ENCODE measurements at regions not wholly inside any gene's neighbourhood (a gene's known extent, or its start where the extent isn't known, plus 50 kb on each side); places are given as distances from the start of the nearest gene placed in this dataset.

DNA sequence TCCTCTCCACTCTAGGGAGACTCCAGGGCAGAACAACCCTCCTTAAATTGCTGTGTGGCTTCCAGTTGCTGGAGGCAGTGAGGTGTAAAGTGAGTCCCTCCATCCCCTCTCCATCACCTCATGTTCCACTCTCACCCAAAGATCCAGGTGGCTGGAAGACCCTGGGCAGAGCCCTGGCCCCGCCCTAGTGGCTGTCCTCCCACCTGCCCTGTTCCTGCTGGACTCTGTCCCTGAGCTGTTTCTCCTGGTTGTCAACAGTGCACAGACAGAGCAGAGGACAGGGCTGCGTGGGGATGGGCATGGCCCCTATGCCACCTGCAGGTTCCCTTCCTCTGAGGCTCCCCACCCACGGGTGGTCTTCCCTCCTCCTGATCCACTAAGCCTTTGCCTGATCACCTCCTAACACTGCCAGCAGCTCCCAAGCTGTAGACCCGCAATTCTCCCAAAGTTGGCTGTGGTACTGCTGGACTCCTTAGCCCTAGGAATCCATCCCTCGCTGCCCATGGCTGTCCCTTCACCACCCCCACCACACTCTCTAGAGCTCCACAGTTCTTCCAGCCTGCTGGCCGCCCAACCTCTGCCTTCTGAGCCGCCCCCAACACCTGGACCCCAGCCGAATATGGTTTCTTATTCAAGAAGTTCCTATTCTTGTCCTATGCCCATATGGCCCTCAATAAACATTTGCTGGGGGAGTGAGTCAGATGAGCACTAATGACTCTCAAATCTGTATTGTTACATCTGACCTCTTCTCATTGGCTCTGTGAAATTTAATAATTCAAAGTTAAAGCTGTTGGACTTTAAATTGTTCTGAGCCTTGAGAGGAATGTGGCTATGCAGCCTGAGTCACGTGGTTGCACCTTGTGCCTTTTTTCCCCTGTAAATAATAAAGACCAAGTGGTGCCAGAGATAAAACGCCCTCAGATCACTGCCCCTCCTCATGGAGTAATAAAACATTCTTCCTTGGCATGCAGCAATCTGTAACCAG lies 260.0 kb upstream of the HS6ST1 start:
- TF ChIP-seq, protein P1, sequence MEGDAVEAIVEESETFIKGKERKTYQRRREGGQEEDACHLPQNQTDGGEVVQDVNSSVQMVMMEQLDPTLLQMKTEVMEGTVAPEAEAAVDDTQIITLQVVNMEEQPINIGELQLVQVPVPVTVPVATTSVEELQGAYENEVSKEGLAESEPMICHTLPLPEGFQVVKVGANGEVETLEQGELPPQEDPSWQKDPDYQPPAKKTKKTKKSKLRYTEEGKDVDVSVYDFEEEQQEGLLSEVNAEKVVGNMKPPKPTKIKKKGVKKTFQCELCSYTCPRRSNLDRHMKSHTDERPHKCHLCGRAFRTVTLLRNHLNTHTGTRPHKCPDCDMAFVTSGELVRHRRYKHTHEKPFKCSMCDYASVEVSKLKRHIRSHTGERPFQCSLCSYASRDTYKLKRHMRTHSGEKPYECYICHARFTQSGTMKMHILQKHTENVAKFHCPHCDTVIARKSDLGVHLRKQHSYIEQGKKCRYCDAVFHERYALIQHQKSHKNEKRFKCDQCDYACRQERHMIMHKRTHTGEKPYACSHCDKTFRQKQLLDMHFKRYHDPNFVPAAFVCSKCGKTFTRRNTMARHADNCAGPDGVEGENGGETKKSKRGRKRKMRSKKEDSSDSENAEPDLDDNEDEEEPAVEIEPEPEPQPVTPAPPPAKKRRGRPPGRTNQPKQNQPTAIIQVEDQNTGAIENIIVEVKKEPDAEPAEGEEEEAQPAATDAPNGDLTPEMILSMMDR (conservative IDR thresholded peaks at IDR 0.05; ENCODE audit: low read depth, low read length): no peak
- H3K4me3 ChIP-seq (ENCODE audit: low read depth, low read length): no peak overlapping the region
- no peak for DNase-seq (ENCODE audit: low read depth)

DNA sequence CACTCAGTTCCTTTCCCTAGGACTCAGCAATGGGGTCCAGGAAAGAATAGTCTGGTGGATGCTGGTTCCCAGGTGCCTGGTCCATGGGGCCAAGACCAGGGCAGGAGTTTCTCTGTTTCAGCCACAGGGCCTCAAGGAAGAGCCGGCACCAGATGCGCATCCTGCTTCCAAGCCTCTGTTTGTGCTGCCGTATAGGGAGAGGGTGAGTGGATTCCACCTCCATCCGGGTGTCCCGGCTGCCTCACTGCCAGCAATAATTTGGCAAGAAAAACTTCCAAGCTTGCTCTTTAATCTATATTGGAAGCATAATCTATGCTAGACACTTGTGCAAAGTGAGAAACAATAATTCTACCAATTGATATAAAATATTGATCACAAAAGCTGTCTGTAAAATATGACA lies 261.2 kb upstream of the HS6ST1 start:
- TF ChIP-seq, protein P1 (conservative IDR thresholded peaks at IDR 0.05; ENCODE audit: low read depth, low read length): no peak
- DNase-seq (ENCODE audit: low read depth): no peak

DNA sequence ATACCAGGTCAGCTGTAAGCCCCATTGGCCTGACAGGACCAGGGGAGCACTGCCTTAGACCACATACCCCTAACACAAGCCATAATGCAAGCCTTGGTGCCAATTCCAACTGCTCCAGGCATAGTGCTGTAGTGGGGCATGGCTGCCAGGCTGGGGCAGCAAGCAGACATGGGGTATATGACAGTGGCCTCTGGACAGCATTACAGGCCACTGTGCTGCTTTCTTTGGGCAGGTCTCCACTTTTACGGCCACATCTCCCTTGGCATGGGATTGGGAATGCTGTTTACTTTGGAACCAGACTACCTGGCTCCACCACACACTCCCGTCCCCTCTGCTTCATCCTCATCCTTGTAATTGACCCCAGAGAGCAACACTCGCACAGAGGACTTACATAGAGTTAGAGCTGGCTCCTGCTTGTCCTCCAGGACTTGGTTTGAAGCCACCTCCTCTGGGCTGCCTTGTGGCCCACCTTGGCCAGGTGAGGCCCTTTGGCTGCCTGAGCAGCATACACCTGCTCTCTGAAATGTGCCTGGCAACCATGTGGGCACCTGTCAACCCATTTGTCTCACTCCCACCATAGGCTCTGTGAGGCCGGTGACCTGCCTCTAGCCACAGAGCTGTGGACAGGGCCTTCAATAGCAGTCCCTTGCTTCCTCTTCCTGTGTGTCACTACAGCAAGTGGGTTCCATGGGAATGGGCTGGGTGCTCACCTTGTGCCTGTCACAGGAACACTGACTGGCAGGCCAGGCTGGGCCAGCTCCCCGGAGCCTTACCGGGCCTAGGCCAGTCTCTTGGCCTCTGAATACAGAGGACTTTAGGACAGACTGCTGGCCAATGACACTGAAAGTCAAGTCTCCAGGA lies 262.6 kb upstream of the HS6ST1 start:
- TF ChIP-seq, protein P1 (conservative IDR thresholded peaks at IDR 0.05; ENCODE audit: low read depth, low read length): no peak
- H3K4me3 ChIP-seq (ENCODE audit: low read depth, low read length): no peak overlapping the region
- DNase-seq (ENCODE audit: low read depth): no peak

More for the DNA sequence above, 261.2 kb upstream of the HS6ST1 start:
- no peak overlapping the region for H3K4me3 ChIP-seq (ENCODE audit: low read depth, low read length)

GRCh38 chr2:128581849-128582244 lies 263.2 kb upstream of the HS6ST1 start:
- no peak overlapping the region for H3K4me3 ChIP-seq (ENCODE audit: low read depth, low read length)
- TF ChIP-seq, protein P1 (conservative IDR thresholded peaks at IDR 0.05; ENCODE audit: low read depth, low read length): no peak
- no peak for DNase-seq (ENCODE audit: low read depth)

DNA sequence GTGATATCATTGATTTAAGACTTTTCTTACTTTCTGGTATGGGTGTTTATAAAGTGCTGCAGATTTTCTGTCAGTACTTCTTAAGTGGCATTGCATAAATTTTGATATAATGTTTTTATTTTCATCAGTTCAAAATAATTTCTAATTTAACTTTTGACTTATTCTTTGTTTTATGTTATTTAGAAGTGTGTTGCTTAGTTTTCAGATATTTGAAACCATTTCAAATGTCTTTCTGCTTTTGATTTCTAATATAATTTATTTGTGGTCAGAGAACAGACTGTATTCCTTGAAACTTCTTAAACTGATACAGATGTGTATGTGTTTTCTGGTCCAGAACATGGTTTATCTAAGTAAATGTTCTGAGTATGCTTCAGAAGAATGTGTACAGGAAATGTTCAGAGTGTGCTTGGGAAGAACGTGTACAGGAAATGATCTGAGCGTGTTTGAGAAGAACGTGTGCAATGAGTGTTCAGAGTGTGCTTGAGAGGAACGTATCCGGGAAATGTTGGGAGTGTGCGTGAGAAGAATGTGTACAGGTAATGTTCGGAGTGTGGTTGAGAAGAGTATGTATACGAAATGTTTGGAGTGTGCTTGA lies 265.7 kb upstream of the HS6ST1 start:
- no peak overlapping the region for H3K4me3 ChIP-seq (ENCODE audit: low read depth, low read length)
- TF ChIP-seq, protein P1 (conservative IDR thresholded peaks at IDR 0.05; ENCODE audit: low read depth, low read length): no peak
- peak; percentile 82 for DNase-seq (ENCODE audit: low read depth)

- DNase-seq (ENCODE audit: low read depth): peak; percentile 81
- TF ChIP-seq, protein P1 (conservative IDR thresholded peaks at IDR 0.05; ENCODE audit: low read depth, low read length): no peak
- H3K4me3 ChIP-seq (ENCODE audit: low read depth, low read length): no peak overlapping the region
Measured at GRCh38 chr2:128585706-128586105, 267.0 kb upstream of the HS6ST1 start.

Data from choroid plexus epithelial cell (primary cell).